Breast epithelium (tissue), 4 donors: ENCODE measurements at regions not wholly inside any gene's neighbourhood (a gene's known extent, or its start where the extent isn't known, plus 50 kb on each side); places are given as distances from the start of the nearest gene placed in this dataset.

Experiments
- DNase-seq, 2 donors: peaks; one replicate each; pipeline ENCODE4 v3.0.0-alpha.2; 2019; ENCODE audit warnings: low spot score in 2 of 2
- H3K27ac ChIP-seq, 2 donors: fragments of 200-600 bp; sonication (generic) in 1 of 2; one replicate each; pipeline ENCODE4 v1.5.1; 2016 to 2019; ENCODE audit warnings: mild to moderate bottlenecking in 1 of 2
- H3K27me3 ChIP-seq, 2 donors: fragments of 200-600 bp; sonication (generic) in 1 of 2; one replicate each; pipeline versions ENCODE4 v1.5.1 to v1.6.0; 2017 to 2019; ENCODE audit warnings: control low read depth in 1 of 2, mild to moderate bottlenecking in 1 of 2
- H3K36me3 ChIP-seq: fragments of 200-600 bp; one replicate; pipeline ENCODE4 v1.5.1; 2019
- H3K4me1 ChIP-seq, 2 donors: fragments of 200-600 bp; sonication (generic); one replicate each; pipeline ENCODE4 v1.5.1; 2016 to 2019; ENCODE audit warnings: control low read depth in 1 of 2
- H3K4me3 ChIP-seq, 3 donors: fragments of 200-600 bp; sonication (generic); 1 replicate in 2 of 3; 2 replicates in 1 of 3; pipeline ENCODE4 v1.5.1; 2016 to 2019; ENCODE audit warnings: mild to moderate bottlenecking in 3 of 3, moderate library complexity in 2 of 3
- H3K9me3 ChIP-seq, 2 donors: fragments of 200-600 bp; sonication (generic) in 1 of 2; one replicate each; pipeline ENCODE4 v1.5.1; 2016 to 2019; ENCODE audit warnings: control low read depth in 1 of 2
- CTCF ChIP-seq, 3 donors: fragments of 450-650 bp; IDR thresholded peaks; one replicate each; pipeline ENCODE4 v1.5.1; 2016 to 2017; ENCODE audit warnings: antibody characterized with exemption in 3 of 3, mild to moderate bottlenecking in 3 of 3, moderate library complexity in 3 of 3
- POLR2A ChIP-seq: fragments of 450-650 bp; IDR thresholded peaks from one replicate; pipeline ENCODE4 v1.6.1; 2016; ENCODE audit warnings: antibody characterized with exemption, mild to moderate bottlenecking, moderate library complexity
- POLR2AphosphoS5 ChIP-seq, 3 donors: sonication (generic); formaldehyde crosslinking; IDR thresholded peaks; one replicate each; pipeline ENCODE4 v1.6.1; 2017; ENCODE audit warnings: antibody characterized with exemption in 3 of 3
- intact Hi-C: fragments of 100-400 bp; cut with DNase I; formaldehyde crosslinking; loops from one replicate; pipeline ENCODE4 v1.15.1; 2023; ENCODE audit warnings: low total_unique reads

- intact Hi-C loops, result no loop called here
- Histone ChIP-seq H3K4me1 (no peaks in the 10 kb centered on the region), H3K4me3 (no peak overlapping the region), H3K27me3 (no peaks in the 10 kb centered on the region), H3K36me3 (no peaks in the 10 kb centered on the region), H3K27ac (no peak overlapping the region), H3K9me3 (no peaks in the 10 kb centered on the region)
- no peak for TF ChIP-seq POLR2A
- no peak for TF ChIP-seq POLR2AphosphoS5 (IDR thresholded peaks at IDR 0.05)
- TF ChIP-seq CTCF (IDR thresholded peaks at IDR 0.05), result no peak
- DNase-seq, result no peak
These were observed 82.5 kb upstream of the MMADHC start for GRCh38 chr2:149670086-149670485.

- no peak overlapping the region for H3K4me3 ChIP-seq
- no peak for DNase-seq
- intact Hi-C loops, result no loop called here
- TF ChIP-seq POLR2A (no peak), CTCF (IDR thresholded peaks at IDR 0.05) (no peak), POLR2AphosphoS5 (IDR thresholded peaks at IDR 0.05) (no peak)
- H3K27ac ChIP-seq, result no peak overlapping the region
- no peaks in the 10 kb centered on the region for H3K36me3 ChIP-seq
- H3K9me3 ChIP-seq, result no peaks in the 10 kb centered on the region
- H3K27me3 ChIP-seq, result no peaks in the 10 kb centered on the region
- no peaks in the 10 kb centered on the region for H3K4me1 ChIP-seq
These were observed 79.3 kb upstream of the MMADHC start for GRCh38 chr2:149666809-149667320.

GRCh38 chr2:149664896-149665295 is 77.3 kb upstream of the MMADHC start:
- Histone ChIP-seq H3K4me1 (no peaks in the 10 kb centered on the region), H3K4me3 (no peak overlapping the region), H3K27ac (no peak overlapping the region), H3K36me3 (no peaks in the 10 kb centered on the region), H3K27me3 (no peaks in the 10 kb centered on the region), H3K9me3 (no peaks in the 10 kb centered on the region)
- intact Hi-C loops, result no loop called here
- TF ChIP-seq POLR2A, result no peak
- TF ChIP-seq CTCF (IDR thresholded peaks at IDR 0.05), result no peak
- TF ChIP-seq POLR2AphosphoS5 (IDR thresholded peaks at IDR 0.05), result no peak
- DNase-seq, result no peak

GRCh38 chr2:149662556-149662955 is 75.0 kb upstream of the MMADHC start:
- Histone ChIP-seq H3K4me1 (no peaks in the 10 kb centered on the region), H3K4me3 (no peak overlapping the region), H3K9me3 (no peaks in the 10 kb centered on the region), H3K36me3 (no peaks in the 10 kb centered on the region), H3K27me3 (no peaks in the 10 kb centered on the region), H3K27ac (no peak overlapping the region)
- DNase-seq, result no peak
- intact Hi-C loops, result no loop called here
- TF ChIP-seq POLR2A (no peak), POLR2AphosphoS5 (IDR thresholded peaks at IDR 0.05) (no peak), CTCF (IDR thresholded peaks at IDR 0.05) (no peak)

- H3K4me3 ChIP-seq, result no peak overlapping the region
- no peaks in the 10 kb centered on the region for H3K9me3 ChIP-seq
- H3K36me3 ChIP-seq, result no peaks in the 10 kb centered on the region
- H3K4me1 ChIP-seq, result no peaks in the 10 kb centered on the region
- H3K27ac ChIP-seq, result no peak overlapping the region
- no peak for DNase-seq
- no peaks in the 10 kb centered on the region for H3K27me3 ChIP-seq
- intact Hi-C loops, result no loop called here
- no peak for TF ChIP-seq CTCF (IDR thresholded peaks at IDR 0.05)
These were observed 74.3 kb upstream of the MMADHC start for GRCh38 chr2:149661844-149662243.
